ENCODE measurements at regions not wholly inside any gene's neighbourhood (a gene's known extent, or its start where the extent isn't known, plus 50 kb on each side); places are given as distances from the start of the nearest gene placed in this dataset.

DNA sequence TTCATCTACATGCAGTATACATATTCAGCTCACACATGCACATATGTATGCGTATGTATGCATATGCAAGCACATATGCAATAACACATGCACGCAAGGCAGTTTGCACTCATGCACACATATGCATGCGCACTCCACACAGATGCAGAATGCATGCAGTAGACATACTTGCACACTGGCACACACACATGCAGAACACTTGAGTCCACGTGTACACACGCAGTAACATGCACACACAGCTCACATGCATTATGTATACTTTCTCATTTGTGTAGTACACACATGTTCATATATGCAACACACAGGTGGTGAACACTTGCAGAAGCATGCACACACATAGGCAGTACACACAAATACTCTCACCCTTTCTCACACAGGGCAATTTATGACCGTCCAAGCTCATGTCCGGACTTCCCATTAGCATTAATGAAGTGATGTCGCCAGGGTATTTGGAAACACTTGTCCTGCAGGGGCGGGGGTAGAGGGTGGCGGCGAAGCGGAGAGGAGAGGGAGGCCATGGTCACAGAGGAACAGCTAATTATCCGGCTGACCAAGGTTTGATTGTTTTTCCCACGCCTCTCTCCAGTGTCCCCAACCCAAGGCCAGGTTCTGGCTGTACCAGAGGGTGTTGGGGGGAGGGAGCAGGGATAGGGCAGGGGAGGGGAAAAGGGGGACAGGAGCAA is 91.3 kb downstream of the VEGFA start:
- DNase-seq, result no peak

DNA sequence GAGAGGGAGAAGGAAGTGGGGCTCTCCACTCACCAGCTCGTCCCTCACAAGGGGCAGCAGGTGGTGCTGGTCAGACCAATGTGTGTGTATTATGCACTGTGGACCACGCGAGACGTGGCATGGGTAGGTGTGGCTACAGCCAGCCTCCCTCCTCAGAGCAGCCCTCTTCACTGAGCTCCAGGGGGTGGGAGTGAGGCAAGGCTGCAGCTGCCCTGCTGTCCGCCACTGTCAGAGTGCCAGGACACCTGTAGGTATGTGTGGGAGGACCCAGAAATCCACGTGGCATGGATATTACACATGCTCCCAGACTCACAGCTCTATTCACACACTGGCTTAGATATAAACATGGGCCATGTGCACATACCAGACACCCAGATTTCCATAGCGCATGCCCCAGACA is 90.3 kb downstream of the VEGFA start:
- DNase-seq, result peak; percentile 51

DNA sequence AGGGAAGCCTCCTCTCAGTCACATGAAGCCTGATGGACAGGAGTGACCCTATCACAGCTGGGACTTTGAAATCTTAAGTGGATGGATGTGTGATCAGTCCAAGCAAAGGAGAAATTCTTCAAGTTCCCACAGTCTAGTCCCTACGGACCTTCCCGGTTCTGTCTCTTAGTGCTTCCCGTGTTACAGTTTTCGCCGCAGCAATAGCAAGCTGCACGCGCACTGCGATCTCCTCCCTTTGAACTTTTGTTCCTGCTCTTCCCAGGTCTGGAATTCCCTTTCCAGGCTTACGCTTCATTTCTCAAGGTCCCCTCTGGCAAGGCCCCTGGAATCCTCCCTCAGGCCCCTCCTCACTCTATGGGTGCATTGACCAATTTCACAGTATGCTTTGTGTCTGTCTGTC is 89.2 kb downstream of the VEGFA start:
- no peak for DNase-seq

DNA sequence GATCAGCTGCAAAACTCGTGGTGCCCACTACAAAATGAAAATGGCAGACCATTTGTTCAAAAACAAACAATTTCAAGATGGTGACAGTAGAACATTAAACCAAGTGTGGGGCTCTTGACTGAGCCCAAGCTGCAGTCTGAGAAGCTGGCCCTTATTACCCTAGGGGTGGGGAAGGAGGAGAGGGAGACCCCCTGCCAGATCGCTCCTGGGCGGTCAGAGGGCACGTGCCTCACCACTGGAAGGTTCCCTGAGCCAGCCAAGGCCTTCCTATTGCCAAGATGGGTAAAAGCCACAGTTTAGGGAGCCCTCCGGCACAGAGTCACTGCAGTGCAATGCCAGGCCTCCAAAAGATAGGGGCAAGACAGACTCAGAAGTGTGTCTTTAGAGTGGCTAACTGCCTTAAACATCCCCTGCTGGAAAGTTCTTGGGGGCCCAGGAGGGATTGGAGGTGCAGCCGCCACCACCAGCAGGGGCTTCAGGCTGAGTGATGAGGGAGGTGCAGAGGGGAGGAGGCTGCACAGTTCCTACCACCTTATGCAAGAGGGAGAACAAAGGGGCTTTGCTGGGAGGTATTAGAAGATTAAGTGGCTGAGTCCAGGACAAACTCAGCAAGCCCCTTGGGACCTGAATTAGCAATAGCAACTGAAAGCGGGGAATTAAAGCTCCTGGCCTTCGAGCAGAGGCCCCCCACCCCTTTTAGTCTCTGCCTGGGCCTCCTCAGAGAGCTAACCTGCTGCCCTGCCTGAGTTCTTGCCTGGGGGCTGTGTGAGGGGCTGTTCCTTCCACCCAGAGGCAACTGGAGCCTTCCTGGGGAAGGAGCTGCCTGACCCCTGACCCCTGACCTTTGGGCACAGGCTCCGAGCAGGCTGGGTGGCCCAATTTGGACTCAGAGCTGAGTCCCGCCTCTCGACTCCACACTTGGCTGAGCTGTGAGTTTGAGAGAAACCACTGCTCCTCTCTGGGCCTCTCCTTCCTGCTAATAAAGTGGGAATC is 88.4 kb downstream of the VEGFA start:
- DNase-seq, result no peak

DNA sequence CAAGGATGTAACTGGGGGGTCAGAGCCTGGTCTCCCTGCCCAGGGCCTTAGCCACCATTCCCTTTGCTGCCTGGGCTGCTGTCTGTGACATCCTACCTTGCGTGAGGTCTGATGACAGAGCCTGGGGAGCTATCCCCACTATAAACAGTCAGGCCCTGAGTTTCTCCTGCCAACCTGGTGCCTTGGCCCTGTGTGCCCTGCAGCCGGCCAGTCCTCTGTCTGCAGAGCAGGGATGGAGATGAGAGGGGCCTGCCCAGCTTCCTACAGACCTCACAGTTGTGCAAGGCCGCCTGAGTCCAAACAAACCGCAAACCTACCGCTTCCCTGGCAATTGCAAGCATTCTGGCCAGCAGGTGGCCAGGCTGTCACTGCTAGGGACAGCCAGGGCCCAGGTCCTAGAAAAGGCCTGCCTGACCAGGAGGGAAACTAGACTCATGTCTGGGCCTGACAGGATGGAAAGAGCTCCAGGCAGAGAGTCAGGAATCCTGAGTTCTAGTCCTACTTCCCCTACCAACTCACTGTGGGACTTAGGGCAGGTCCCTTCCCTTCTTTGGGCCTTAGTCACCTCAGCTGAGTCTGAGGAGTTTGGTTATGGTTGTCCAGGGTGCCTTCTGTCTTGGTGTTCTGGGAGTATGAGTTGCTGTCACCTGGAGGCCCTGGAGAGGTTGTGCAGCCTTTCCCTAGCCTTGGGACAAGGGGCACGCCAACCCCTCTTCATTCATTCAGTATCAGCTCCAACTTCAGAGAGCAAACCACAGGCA is 86.2 kb downstream of the VEGFA start:
- DNase-seq, result peak; percentile 37

DNA sequence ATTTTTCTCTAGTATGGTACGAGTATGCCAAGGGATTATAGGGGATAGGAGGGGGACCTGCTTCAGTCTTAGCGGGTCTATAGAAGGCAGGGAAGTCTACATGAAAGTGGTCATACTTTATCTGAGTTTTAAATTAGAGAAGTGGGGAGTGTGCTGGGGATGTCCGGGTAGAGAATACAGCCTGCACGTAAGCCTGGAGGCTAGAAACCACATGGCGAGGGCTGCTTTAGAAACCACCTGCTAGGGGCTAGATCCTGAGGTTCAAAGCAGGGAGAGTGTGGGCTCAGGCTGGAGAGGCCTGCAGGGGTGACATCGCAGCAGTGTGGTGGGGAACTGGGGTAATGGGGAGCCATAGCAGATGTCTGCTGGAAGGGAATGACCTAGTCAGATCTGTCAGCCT is 85.2 kb downstream of the VEGFA start:
- no peak for DNase-seq

DNA sequence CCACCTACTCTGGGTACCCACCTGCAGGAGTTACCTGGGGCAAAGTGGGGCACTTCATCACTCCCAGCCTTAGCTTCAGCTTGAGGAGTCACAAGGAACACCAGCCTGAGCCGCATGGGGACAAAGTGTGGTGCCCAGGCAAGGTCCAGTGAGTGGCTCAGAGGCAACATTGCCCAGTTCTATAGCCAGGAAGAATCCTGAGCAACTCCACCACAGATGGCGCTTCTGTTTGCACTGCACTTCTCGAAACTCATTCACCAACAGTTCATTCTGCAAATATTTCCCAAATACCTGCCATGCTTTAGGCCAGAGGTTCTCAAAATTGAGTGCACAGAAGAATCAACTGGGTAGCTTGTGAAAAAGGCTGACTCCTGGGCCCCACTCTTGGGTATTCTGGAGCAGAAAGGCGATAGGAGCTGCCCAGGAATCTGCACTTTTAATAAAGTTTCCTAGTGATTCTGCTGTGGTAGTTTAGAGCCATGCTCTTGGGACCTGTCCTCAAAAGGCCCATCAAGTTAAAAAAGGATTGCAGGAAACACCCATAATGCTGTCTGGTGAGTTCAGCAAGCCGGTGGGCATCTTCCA is 83.1 kb downstream of the VEGFA start:
- DNase-seq, result no peak

DNA sequence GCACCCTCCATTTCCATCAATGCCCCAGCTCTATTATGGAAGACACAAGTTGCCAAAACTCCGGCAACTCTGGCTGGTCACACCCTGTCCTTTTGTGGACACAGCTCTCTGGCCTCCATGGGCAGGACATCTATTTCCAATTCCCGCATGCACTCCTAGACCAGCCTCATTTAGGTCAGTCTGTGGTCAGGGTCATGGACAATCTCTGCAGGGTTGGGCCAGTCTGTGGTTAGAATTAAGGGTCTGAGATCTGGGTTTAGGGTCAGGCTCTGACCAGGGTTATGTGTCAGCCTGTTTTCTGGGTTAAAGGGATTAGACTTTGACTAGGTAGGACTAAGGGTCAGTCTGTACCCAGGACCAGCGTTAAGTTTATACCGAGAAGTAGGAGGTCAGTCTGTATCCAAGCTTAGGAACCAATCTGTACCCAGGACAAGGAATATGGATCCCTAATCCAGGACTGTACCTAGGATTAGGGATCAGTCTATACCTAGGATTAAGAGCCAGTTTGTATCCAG is 82.4 kb downstream of the VEGFA start:
- no peak for DNase-seq

DNA sequence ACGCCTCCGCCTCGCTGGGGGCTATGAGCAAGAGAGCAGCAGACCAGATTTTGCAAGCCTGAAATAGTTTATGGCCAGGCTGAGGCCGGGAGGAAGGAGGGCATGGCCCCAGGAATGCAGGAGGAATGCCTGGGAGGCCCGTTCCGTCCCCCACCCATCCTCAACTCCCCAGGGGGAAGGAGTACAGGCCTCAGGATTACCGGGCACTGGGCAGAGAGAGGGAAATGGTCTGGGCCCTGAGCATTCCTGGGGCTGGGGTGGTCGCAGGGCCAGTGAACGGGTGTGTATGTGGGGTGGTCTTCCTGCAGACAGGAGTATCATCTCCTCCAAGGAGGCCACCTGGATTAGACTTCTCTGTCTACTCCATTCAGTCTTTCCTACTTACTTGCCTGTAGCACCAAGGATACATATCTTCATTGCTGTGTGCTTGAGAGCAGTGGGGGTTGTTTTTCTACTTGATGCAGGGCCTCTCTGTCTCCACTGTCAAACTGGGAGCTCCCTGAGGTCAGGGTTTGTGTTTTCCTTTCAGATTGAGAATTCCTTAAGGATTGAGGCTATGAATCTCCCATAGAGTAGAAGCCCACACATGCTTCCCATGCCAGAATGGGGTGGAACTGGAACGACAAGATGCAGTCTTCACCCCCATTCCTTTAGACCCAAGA is 81.3 kb downstream of the VEGFA start:
- no peak for DNase-seq

DNA sequence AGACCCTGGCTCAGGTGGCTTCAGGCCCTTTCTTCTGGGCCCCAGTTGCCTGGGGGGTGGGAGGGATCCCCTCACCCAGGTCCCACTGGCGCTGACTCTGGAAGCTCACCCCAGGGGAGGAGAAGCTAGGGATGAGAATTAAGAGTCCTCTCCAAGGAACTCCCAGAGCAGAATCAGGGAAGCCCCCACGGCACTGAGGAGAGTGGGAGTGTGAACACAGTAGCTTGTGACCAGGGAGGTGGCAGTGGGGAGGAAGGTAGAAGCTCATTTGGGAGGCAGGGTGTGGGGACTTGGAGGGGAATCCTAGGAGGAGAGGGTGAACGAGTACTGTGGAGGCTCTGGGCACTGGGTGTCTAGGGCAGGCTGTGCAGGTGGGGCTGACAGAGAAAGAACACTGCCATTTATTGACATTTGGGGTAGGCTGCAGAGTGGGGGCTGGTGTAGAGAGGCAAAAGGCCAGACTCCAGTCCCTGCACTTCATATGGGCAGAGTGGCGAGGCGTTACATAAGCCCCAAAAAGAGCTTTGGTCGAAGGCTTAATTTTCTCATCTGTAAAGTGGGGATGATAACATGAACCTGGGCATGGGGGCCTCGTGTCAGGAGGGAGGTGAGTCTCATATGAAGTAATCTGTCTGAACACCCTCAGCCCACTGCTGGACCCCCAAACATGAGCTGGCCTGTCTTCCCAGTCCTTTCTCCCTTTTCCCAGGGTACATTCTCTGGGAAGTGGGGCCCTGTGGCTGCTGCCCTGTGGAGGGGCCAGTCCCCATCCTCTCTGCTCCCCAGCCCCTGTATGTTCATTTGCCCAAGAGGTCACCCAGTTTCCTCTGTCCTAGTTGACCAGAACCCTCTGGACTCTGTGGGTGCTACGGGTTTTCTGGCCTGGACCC is 80.5 kb downstream of the VEGFA start:
- DNase-seq, result no peak

DNA sequence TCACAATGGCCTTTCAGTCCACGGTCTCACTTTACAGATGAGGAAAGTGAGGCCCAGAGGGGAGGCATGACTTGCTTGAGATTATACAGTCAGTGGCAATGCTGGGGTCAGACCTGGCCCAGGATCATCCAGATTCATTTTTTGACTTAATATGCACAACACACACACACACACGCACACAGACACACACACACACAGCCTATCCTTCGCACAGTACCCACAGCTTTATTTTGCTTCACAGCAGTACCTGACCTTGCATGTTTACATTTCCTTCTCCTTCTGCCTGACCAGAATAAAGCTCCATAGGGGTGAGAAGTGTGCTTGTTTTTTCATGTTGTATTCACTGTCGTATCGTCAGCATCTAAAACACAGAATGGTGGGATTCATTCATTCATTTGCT is 79.8 kb downstream of the VEGFA start:
- no peak for DNase-seq

DNA sequence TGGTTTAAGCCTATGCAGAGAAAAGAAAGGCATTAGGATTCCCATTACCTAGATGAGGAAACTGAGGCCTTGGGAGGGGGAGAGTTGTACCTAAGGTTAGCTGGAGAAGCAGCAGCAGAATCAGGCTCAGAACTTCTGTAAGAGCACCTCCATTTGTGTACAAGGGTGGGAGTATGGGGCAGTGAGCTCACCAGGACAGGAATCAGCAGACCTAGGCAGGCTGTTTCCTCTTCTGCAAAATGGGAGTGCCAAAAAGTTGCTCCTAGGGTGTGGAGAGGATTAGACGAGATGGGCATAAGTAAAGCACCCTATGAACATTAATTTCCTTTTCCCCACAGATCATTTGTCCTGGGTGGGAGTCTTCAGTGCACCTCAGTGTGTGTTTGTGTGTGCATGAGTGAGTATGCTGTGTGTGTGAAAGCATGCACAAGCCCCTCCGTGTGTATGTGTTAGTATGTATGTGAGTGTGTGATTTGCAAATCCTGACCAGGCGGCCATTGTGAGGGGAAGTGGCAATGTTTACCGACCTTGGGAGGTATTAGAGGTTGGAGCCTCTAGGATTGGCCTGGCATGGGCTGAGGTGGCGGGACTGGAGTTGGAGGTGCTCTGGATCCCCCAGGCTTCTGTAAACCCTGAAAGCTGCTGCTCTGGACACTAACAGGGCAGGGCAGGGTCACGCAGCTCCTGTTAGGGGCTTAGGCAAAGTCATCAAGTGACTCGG is 78.8 kb downstream of the VEGFA start:
- peak; percentile 13 for DNase-seq

DNA sequence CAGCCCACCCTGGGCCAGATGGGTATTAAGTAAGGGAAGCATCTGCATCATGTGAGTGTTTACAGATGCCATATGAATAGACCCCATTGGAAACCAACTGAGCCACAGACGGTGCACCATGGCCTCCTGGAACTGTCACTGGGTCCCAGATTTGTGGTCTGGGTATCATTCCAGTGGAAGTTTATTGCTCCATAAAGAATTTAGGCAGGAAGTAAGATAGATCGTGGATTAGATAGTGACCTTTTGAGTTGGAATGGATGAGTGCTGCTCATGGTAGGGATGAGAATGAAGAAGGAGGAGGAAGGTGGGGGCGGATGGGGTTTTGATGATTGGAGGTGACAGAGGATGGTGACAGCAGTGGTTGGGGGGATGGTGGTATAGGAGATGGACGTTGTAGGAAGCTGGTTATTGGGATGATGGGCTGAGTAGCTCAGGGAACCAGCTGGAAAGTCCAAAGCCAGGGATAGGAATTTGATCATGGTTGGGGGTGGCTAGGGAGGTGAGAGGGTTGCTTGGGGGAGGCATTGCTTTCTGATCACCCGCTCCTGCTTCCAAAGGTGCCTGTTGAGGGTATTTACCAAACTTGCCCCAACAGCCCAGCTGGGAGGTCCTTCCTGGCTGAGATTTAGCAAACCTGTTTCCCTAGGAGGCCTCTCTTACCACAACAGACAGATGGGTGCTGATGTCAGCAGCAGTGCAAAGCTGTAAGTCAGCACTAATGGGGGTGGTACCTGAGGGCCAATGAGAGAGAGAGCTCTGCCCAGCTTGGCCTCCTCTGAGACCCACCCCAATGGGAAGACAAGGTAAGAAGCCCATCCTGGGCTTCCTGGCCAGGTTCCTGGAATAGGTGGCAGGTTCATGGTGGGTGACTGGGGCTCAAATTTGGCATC is 78.0 kb downstream of the VEGFA start:
- DNase-seq, result peak; percentile 76

DNA sequence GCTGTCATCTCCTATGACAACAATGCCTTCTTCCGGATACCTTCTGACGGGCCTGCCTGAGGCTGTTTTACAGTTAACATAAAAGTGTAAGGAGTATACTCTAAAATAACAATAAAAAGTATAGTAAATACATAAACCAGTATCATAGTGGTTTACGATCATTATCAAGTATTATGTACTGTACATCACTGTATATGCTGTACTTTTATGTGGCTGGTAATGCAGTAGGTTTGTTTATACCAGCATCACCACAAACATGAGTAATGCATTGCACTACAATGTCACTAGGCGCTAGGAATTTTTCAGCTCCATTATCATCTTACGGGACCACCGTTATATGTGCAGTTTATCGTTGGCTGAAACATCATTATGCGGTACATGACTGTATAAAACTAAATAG is 76.5 kb downstream of the VEGFA start:
- no peak for DNase-seq

DNA sequence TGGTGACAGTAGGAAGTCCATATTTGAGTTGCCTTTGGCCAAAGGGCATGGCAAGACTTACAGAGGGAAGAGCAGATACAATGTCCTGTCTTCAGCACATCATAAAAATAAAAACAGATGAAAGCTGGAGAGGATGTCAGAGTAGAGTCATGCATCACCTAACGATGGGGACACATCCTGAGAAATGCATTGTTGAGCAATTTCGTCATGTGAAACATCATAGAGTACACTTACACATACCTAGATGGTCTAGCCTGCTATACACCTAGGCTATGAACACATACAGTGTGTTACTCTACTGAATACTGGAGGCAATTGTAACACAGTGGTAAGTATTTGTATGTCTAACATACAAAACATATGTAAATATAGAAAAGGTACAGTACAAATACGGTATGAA is 75.6 kb downstream of the VEGFA start:
- DNase-seq, result no peak

DNA sequence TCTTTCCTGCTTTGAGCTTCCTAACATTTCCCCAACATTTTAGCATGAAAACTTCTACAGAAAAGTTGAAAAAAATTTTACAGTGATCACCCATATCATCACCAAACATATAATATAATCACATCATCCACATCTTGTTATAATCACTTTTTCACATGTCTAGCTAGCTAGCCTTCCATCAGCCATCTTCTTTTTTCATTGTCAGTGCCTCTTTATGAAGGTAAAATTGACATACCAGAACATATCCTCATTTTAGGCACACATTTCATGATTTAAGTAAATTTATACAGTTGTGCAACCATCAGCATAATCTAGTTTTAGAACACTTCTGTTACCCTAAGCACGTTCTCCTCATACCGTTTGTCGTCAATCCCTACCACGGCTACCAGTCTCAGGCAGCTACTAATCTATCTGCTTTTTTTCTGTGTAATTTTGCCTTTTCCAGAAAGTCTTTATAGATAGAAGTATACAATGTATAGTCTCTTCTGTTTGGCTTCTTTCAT is 73.7 kb downstream of the VEGFA start:
- no peak for DNase-seq

DNA sequence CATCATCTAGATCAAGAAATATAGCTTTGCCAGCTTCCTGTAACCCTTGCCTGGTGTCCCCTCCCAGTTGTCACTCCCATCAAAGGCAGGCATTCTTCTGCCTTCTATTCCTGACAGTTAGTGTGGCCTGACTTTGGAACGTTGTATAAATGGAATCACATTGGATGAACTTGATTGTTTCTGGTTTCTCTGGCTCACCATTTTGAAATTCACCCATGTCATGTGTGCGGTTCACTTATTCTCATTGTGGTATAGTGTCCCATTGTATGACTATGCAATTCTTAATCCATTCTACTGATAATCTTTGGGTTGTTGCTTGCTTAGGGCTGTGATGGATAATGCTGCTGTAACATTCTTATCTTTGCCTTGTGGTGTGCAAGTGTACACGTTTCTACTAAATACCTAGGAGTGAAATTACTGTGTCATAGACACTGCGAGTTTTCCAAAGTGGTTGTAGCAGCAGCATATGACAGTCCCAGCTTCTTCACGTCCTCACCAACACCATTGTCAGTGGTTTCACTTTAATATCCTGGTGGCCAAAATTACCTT is 73.2 kb downstream of the VEGFA start:
- no peak for DNase-seq

DNA sequence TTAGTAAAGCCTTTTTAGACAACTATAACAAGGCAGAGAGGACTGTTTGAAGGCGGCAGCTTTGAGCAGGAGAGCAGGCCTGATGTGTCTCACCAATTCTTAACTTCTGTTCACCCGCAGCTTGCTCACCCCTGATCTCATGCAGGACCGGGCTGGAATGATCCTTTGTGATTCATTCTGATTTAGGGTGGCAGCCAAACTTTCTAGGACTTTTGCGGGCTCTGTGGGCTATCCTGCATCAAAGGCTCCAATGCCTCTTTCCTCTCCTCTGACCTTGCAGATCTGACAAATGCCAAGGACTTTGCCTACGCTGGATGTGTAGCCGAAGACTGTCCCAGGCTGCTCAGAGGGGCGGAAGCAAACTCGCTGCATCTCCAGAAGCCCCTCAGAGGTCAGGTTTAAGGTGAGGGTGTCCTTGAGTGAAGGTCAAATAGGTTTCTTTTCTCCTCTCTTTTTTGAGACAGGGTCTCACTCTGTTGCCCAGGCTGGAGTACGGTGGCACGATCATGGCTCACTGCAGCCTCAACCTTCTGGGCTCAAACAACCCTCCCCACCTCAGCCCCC is 72.3 kb downstream of the VEGFA start:
- DNase-seq, result no peak

Measured in RPMI8226 (cell line).